Stimulated activated naive CD8-positive, alpha-beta T cell treated with anti-CD3 and anti-CD28 coated beads, Interleukin-15, amount 100 ng/mL, for 72 hours (primary cell): ENCODE measurements at regions not wholly inside any gene's neighbourhood (a gene's known extent, or its start where the extent isn't known, plus 50 kb on each side); places are given as distances from the start of the nearest gene placed in this dataset.
A peak's percentile ranks its signal among the peaks of the same experiment; 100 is the strongest.
"Not testable (repeated sequence)": the region's sequence is repeated elsewhere in the genome, so short reads cannot be mapped to it uniquely, and the experiment has no call there.

Experiments
- ATAC-seq: fragments of 150-1000 bp; cut with Tn5 transposase; 2 replicates; pipeline ENCODE4 v1.10.0; 2021; ENCODE audit warnings: mild to moderate bottlenecking, moderate library complexity
- DNase-seq, 2 donors: peaks; one replicate each; pipeline ENCODE4 v3.0.0; 2021 to 2022
- H3K27ac Mint-ChIP-seq, 2 donors: one replicate each; pipeline ENCODE4 v1.8.0; 2022; ENCODE audit warnings: mild to moderate bottlenecking in 2 of 2, mixed read lengths in 2 of 2, moderate library complexity in 2 of 2
- H3K27me3 Mint-ChIP-seq: one replicate; pipeline ENCODE4 v1.8.0; 2022; ENCODE audit warnings: mixed read lengths
- H3K4me1 Mint-ChIP-seq: one replicate; pipeline ENCODE4 v1.8.0; 2022; ENCODE audit warnings: mild to moderate bottlenecking, mixed read lengths
- H3K4me3 Mint-ChIP-seq, 2 donors: one replicate each; pipeline ENCODE4 v1.8.0; 2022; ENCODE audit warnings: mild to moderate bottlenecking in 2 of 2, mixed read lengths in 2 of 2, moderate library complexity in 1 of 2
- H3K9me3 Mint-ChIP-seq, 2 donors: one replicate each; pipeline ENCODE4 v1.8.0; 2022; ENCODE audit warnings: mixed read lengths in 2 of 2

DNA sequence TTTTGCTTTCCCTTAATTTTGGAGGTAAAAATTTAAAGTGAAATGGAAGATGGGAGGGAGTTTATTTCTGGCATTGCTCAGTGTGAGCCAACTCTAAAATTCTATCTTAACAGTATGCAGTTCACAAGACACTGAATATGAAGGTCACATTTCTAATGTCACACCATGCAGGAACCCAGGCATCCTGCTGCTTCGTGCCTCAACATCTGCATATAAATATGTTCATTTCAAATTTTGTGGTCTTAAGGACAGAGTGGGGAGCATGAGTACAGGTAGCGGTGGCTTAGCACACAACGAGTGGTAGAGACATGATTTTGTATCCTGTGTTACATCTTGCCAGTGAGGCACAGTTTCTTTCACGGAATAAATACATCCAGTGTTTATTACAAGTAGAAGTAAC is 102.4 kb downstream of the ARL4C start:
- H3K9me3 Mint-ChIP-seq = no peaks in the 10 kb centered on the region
- H3K4me1 Mint-ChIP-seq = peaks cover 82% of the 10 kb centered on the region
- no peaks in the 10 kb centered on the region for H3K27me3 Mint-ChIP-seq
- ATAC-seq (peak; percentile 74), DNase-seq (no peak)
- H3K27ac Mint-ChIP-seq = no peak overlapping the region
- H3K4me3 Mint-ChIP-seq = peak overlapping the region in 1 of 2 donors; percentile 35

- ATAC-seq = no peak
- peak overlapping the region in 1 of 2 donors; percentile 62 for H3K27ac Mint-ChIP-seq
- peaks cover 71% of the 10 kb centered on the region for H3K4me1 Mint-ChIP-seq
- H3K27me3 Mint-ChIP-seq = no peaks in the 10 kb centered on the region
- H3K9me3 Mint-ChIP-seq = peaks cover 2 to 3% of the 10 kb centered on the region in 2 donors
- no peak for DNase-seq
- H3K4me3 Mint-ChIP-seq = no peak overlapping the region
Measured at GRCh38 chr2:234393354-234393753, 103.5 kb downstream of the ARL4C start.

GRCh38 chr2:234392041-234392615 is 104.8 kb downstream of the ARL4C start:
- DNase-seq = no peak
- peaks cover 62% of the 10 kb centered on the region for H3K4me1 Mint-ChIP-seq
- ATAC-seq = no peak
- H3K27ac Mint-ChIP-seq = no peak overlapping the region
- H3K9me3 Mint-ChIP-seq = peaks cover 8 to 9% of the 10 kb centered on the region in 2 donors
- H3K27me3 Mint-ChIP-seq = no peaks in the 10 kb centered on the region
- H3K4me3 Mint-ChIP-seq = no peak overlapping the region

GRCh38 chr2:234391625-234392024 is 105.3 kb downstream of the ARL4C start:
- Mint-ChIP-seq H3K4me3 (no peak overlapping the region), H3K27ac (no peak overlapping the region), H3K9me3 (peaks cover 8 to 13% of the 10 kb centered on the region in 2 donors), H3K4me1 (peaks cover 58% of the 10 kb centered on the region), H3K27me3 (no peaks in the 10 kb centered on the region)
- ATAC-seq (no peak), DNase-seq (no peak)

DNA sequence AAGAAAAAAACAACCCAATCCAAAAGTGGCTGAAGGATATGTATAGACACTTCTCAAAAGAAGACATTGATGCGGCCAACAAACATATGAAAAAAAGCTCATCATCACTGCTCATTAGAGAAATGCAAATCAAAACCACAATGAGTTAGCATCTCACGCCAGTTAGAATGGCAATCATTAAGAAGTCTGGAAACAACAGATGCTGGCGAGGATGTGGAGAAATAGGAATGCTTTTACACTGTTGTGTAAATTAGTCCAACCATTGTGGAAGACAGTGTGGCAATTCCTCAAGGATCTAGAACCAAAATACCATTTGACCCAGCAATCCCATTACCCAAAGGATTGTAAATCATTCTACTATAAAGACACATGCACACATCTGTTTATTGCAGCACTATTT is 107.2 kb downstream of the ARL4C start:
- H3K27me3 Mint-ChIP-seq, H3K27ac Mint-ChIP-seq, DNase-seq, ATAC-seq, H3K4me3 Mint-ChIP-seq: not testable (repeated sequence)
- Mint-ChIP-seq H3K9me3 (peaks cover 8 to 17% of the 10 kb centered on the region in 2 donors), H3K4me1 (peaks cover 38% of the 10 kb centered on the region)

GRCh38 chr2:234388591-234388990 is 108.3 kb downstream of the ARL4C start:
- no peak for DNase-seq
- Mint-ChIP-seq H3K27ac (no peak overlapping the region), H3K27me3 (no peaks in the 10 kb centered on the region), H3K4me1 (peaks cover 27% of the 10 kb centered on the region), H3K9me3 (peaks cover 8 to 22% of the 10 kb centered on the region in 2 donors), H3K4me3 (no peak overlapping the region)
- no peak for ATAC-seq

GRCh38 chr2:234386971-234387370 is 109.9 kb downstream of the ARL4C start:
- Mint-ChIP-seq H3K27me3 (no peaks in the 10 kb centered on the region), H3K4me3 (no peak overlapping the region), H3K27ac (no peak overlapping the region), H3K4me1 (peaks cover 11% of the 10 kb centered on the region), H3K9me3 (peaks cover 8 to 22% of the 10 kb centered on the region in 2 donors)
- ATAC-seq (no peak), DNase-seq (no peak)

- peaks cover 0 to 14% of the 10 kb centered on the region in 2 donors for H3K9me3 Mint-ChIP-seq
- peaks cover 9% of the 10 kb centered on the region for H3K4me1 Mint-ChIP-seq
- no peaks in the 10 kb centered on the region for H3K27me3 Mint-ChIP-seq
- ATAC-seq = no peak
- DNase-seq = no peak
- H3K4me3 Mint-ChIP-seq = no peak overlapping the region
- H3K27ac Mint-ChIP-seq = no peak overlapping the region
Measured at GRCh38 chr2:234382131-234382530, 114.8 kb downstream of the ARL4C start.

GRCh38 chr2:234378958-234379357 is 117.9 kb downstream of the ARL4C start:
- DNase-seq, H3K9me3 Mint-ChIP-seq, ATAC-seq, H3K4me3 Mint-ChIP-seq, H3K27me3 Mint-ChIP-seq, H3K27ac Mint-ChIP-seq: not testable (repeated sequence)
- H3K4me1 Mint-ChIP-seq = peaks cover 28% of the 10 kb centered on the region

DNA sequence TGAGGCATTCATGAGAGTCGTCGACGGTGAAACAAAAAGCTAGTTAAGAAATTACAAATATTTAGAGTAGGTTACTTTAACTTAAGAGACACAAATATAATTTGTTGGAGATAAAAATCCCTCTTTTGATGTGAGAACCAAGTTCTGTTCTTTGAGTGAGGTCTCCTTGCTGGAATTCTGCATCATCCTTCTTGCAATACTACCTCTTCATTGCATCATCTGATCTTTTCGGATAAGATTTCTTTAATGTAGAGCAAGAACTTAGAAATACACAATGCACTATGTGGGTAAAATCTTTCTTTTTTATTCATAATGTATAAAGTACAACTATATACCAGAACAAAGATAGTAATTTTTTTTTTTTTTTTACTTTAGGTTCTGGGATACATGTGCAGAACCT is 118.4 kb downstream of the ARL4C start:
- no peak overlapping the region for H3K4me3 Mint-ChIP-seq
- no peaks in the 10 kb centered on the region for H3K27me3 Mint-ChIP-seq
- DNase-seq (no peak), ATAC-seq (no peak)
- no peak overlapping the region for H3K27ac Mint-ChIP-seq
- peaks cover 33% of the 10 kb centered on the region for H3K4me1 Mint-ChIP-seq
- H3K9me3 Mint-ChIP-seq = no peaks in the 10 kb centered on the region

- Mint-ChIP-seq H3K4me1 (peaks cover 39% of the 10 kb centered on the region), H3K27me3 (no peaks in the 10 kb centered on the region), H3K27ac (no peak overlapping the region), H3K9me3 (no peaks in the 10 kb centered on the region), H3K4me3 (no peak overlapping the region)
- ATAC-seq = no peak
- no peak for DNase-seq
Measured at GRCh38 chr2:234377761-234378391, 119.0 kb downstream of the ARL4C start.

- Mint-ChIP-seq H3K27ac (peak overlapping the region; percentile 44 to 86), H3K4me1 (peaks cover 55% of the 10 kb centered on the region), H3K4me3 (no peak overlapping the region), H3K9me3 (no peaks in the 10 kb centered on the region), H3K27me3 (no peaks in the 10 kb centered on the region)
- no peak for DNase-seq
- ATAC-seq = no peak
Measured at GRCh38 chr2:234376229-234376628, 120.7 kb downstream of the ARL4C start.

DNA sequence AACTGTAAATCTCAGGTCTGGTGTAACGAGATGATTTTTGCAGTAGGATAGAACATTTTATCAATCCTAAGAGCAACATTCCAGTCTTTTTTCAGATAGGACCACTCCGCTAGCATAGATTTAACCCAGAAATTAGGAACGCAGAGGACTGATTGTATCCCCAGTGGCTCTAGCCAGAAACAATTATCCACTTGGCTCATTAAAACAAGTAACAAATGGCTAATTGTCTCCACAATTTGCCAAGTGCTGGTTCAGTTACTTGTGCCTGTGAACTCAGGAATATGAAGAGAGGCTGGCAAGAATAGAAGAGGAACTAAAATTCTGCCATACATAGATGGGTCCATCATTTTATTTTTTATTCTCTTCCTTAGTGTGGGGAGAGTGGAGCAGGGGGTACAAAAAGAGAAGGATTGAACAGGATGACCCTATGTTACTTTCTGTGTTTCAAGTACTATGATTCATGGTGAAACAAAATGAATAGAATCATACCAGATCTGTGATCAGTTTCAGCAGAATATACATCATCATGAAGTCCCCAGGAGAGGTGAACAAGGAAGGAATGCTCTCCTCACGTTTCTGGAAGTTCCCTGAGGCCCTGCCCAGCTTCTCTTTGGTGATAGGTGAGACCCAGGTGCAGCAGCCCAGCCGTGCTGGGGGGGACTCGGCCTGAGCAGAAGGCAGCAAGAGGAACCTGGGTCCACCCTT is 121.6 kb downstream of the ARL4C start:
- H3K27ac Mint-ChIP-seq = no peak overlapping the region
- peaks cover 64% of the 10 kb centered on the region for H3K4me1 Mint-ChIP-seq
- no peak overlapping the region for H3K4me3 Mint-ChIP-seq
- ATAC-seq (no peak), DNase-seq (no peak)
- no peaks in the 10 kb centered on the region for H3K9me3 Mint-ChIP-seq
- H3K27me3 Mint-ChIP-seq = no peaks in the 10 kb centered on the region

- ATAC-seq (no peak), DNase-seq (no peak)
- no peak overlapping the region for H3K27ac Mint-ChIP-seq
- H3K9me3 Mint-ChIP-seq = no peaks in the 10 kb centered on the region
- no peaks in the 10 kb centered on the region for H3K27me3 Mint-ChIP-seq
- no peak overlapping the region for H3K4me3 Mint-ChIP-seq
- H3K4me1 Mint-ChIP-seq = peaks cover 70% of the 10 kb centered on the region
Measured at GRCh38 chr2:234374736-234375135, 122.1 kb downstream of the ARL4C start.

GRCh38 chr2:234374150-234374508 is 122.8 kb downstream of the ARL4C start:
- H3K27ac Mint-ChIP-seq = no peak overlapping the region
- DNase-seq (no peak), ATAC-seq (no peak)
- H3K27me3 Mint-ChIP-seq = no peaks in the 10 kb centered on the region
- no peaks in the 10 kb centered on the region for H3K9me3 Mint-ChIP-seq
- peaks cover 76% of the 10 kb centered on the region for H3K4me1 Mint-ChIP-seq
- peak overlapping the region in 1 of 2 donors; percentile 65 for H3K4me3 Mint-ChIP-seq

DNA sequence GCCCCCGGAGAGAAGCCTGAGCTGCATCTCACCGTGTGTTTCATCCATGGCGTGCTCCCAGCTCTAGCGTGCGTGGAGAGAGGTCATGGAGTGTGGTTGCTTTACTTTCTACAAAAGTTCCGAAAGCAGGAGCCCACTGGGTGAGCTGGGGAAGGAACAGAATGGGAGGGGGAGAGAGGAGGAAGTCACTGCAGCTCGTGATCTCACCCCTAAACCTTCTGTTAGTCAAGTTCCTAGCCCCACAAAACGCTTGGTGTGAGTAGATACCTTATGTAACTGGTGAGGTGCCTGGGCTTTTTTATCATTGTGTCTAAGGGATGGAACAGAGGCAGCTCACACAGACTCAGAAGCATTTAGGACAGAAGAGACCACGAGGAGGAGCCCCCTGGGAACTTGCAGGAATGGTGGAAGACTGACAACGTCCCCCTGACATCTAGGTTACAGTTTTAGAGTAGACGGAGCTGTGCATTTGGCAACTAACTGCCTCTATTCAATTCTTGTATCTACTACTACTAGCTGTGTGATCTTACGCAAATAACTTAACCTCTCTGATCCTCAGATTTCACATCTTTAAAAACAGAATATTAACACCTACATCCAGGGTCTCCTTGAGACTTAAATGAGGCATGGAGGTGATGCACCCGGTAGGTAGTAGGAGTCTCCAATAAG is 123.3 kb downstream of the ARL4C start:
- DNase-seq = peak in 1 of 2 donors; percentile 15
- peaks cover 81% of the 10 kb centered on the region for H3K4me1 Mint-ChIP-seq

More for the DNA sequence above, 123.3 kb downstream of the ARL4C start:
- peak overlapping the region; percentile 65 to 84 for H3K4me3 Mint-ChIP-seq
- no peaks in the 10 kb centered on the region for H3K9me3 Mint-ChIP-seq
- peak overlapping the region; percentile 92 to 98 for H3K27ac Mint-ChIP-seq
- peak; percentile 31 for ATAC-seq
- no peaks in the 10 kb centered on the region for H3K27me3 Mint-ChIP-seq
